ENCODE measurements at regions not wholly inside any gene's neighbourhood (a gene's known extent, or its start where the extent isn't known, plus 50 kb on each side); places are given as distances from the start of the nearest gene placed in this dataset.

- TF ChIP-seq CTCF (IDR thresholded peaks at IDR 0.05) = no peak
- no peak overlapping the region for H2AFZ ChIP-seq (ENCODE audit: insufficient read depth, low read depth, low read length, poor library complexity, severe bottlenecking)
- H3K27me3 ChIP-seq (ENCODE audit: control insufficient read depth in 2 of 2, insufficient read depth in 2 of 2, low read length in 2 of 2) = no peaks in the 10 kb centered on the region
- H3K9me3 Mint-ChIP-seq = peaks cover 0 to 1% (median 0%) of the 10 kb centered on the region in 7 donors
- H3K79me2 ChIP-seq (ENCODE audit: insufficient read depth, low read length) = no peaks in the 10 kb centered on the region
- no peaks in the 10 kb centered on the region for H4K20me1 ChIP-seq (ENCODE audit: insufficient read depth, low read length)
- no peaks in the 10 kb centered on the region for H3K4me1 Mint-ChIP-seq
- H3K4me3 Mint-ChIP-seq = no peak overlapping the region
- no peaks in the 10 kb centered on the region for H3K36me3 Mint-ChIP-seq
- intact Hi-C loops (cut with micrococcal nuclease) = no loop called here
- peaks cover 0 to 2% (median 0%) of the 10 kb centered on the region in 3 donors for H3K27me3 Mint-ChIP-seq (ENCODE audit: low read depth in 3 of 3)
- no peak overlapping the region for H3K4me3 ChIP-seq (replicated peaks in 1 of 3; ENCODE audit: low read depth in 2 of 3, low read length in 3 of 3)
- no peak overlapping the region for H3K27ac Mint-ChIP-seq
- no peaks in the 10 kb centered on the region for H3K36me3 ChIP-seq (replicated peaks in 1 of 2; ENCODE audit: control insufficient read depth in 1 of 2, insufficient read depth in 2 of 2, low read length in 2 of 2)
- no peaks in the 10 kb centered on the region for H3K4me1 ChIP-seq (ENCODE audit: control insufficient read depth in 1 of 2, insufficient read depth in 2 of 2, low read length in 2 of 2)
- H3K4me2 ChIP-seq (replicated peaks; ENCODE audit: extremely low read depth, low read length, poor library complexity, severe bottlenecking) = no peak overlapping the region
- H3K27ac ChIP-seq (ENCODE audit: low read depth in 1 of 2, low read length in 2 of 2) = no peak overlapping the region
- H3K9ac ChIP-seq (ENCODE audit: insufficient read depth, low read length, poor library complexity, severe bottlenecking) = no peak overlapping the region
- no peak for DNase-seq
- H3K9me3 ChIP-seq (replicated peaks in 1 of 2; ENCODE audit: control insufficient read depth in 1 of 2, insufficient read depth in 1 of 2, low read length in 2 of 2) = no peaks in the 10 kb centered on the region
These were observed 402.8 kb upstream of the RARB start for GRCh38 chr3:25025236-25025635.

GRCh38 chr3:25027650-25028049, 400.4 kb upstream of the RARB start:
- no peaks in the 10 kb centered on the region for H3K36me3 ChIP-seq (replicated peaks in 1 of 2; ENCODE audit: control insufficient read depth in 1 of 2, insufficient read depth in 2 of 2, low read length in 2 of 2)
- Mint-ChIP-seq H3K4me1 (no peaks in the 10 kb centered on the region), H3K27ac (no peak overlapping the region), H3K4me3 (no peak overlapping the region), H3K9me3 (peaks cover 0 to 1% (median 0%) of the 10 kb centered on the region in 7 donors), H3K27me3 (ENCODE audit: low read depth in 3 of 3) (peaks cover 0 to 2% (median 0%) of the 10 kb centered on the region in 3 donors), H3K36me3 (no peaks in the 10 kb centered on the region)
- H3K4me3 ChIP-seq (replicated peaks in 1 of 3; ENCODE audit: low read depth in 2 of 3, low read length in 3 of 3) = no peak overlapping the region
- no peaks in the 10 kb centered on the region for H4K20me1 ChIP-seq (ENCODE audit: insufficient read depth, low read length)
- DNase-seq = no peak
- H3K9ac ChIP-seq (ENCODE audit: insufficient read depth, low read length, poor library complexity, severe bottlenecking) = no peak overlapping the region
- H3K27me3 ChIP-seq (ENCODE audit: control insufficient read depth in 2 of 2, insufficient read depth in 2 of 2, low read length in 2 of 2) = no peaks in the 10 kb centered on the region
- intact Hi-C loops (cut with micrococcal nuclease) = no loop called here
- H3K79me2 ChIP-seq (ENCODE audit: insufficient read depth, low read length) = no peaks in the 10 kb centered on the region
- no peak overlapping the region for H2AFZ ChIP-seq (ENCODE audit: insufficient read depth, low read depth, low read length, poor library complexity, severe bottlenecking)
- no peak for TF ChIP-seq CTCF (IDR thresholded peaks at IDR 0.05)
- no peaks in the 10 kb centered on the region for H3K4me1 ChIP-seq (ENCODE audit: control insufficient read depth in 1 of 2, insufficient read depth in 2 of 2, low read length in 2 of 2)
- no peak overlapping the region for H3K27ac ChIP-seq (ENCODE audit: low read depth in 1 of 2, low read length in 2 of 2)
- H3K9me3 ChIP-seq (replicated peaks in 1 of 2; ENCODE audit: control insufficient read depth in 1 of 2, insufficient read depth in 1 of 2, low read length in 2 of 2) = no peaks in the 10 kb centered on the region
- H3K4me2 ChIP-seq (replicated peaks; ENCODE audit: extremely low read depth, low read length, poor library complexity, severe bottlenecking) = no peak overlapping the region
- WGBS (ENCODE audit: insufficient coverage) = 77% methylated on average over 2 of the region's 3 CpGs

Measured in CD14-positive monocyte (primary cell).